Lower leg skin (tissue), 3 donors: ENCODE measurements at regions not wholly inside any gene's neighbourhood (a gene's known extent, or its start where the extent isn't known, plus 50 kb on each side); places are given as distances from the start of the nearest gene placed in this dataset.

Experiments
- POLR2A ChIP-seq, 2 donors: fragments of 450-650 bp; IDR thresholded peaks; one replicate each; pipeline ENCODE4 v1.6.1; 2016 to 2017; ENCODE audit warnings: antibody characterized with exemption in 2 of 2, mild to moderate bottlenecking in 1 of 2, moderate library complexity in 1 of 2
- TF ChIP-seq, protein P1 (sequence below), 3 donors: fragments of 450-650 bp; IDR thresholded peaks; one replicate each; pipeline ENCODE4 v1.5.1; 2016; ENCODE audit warnings: antibody characterized with exemption in 3 of 3, mild to moderate bottlenecking in 3 of 3, moderate library complexity in 2 of 3

DNA sequence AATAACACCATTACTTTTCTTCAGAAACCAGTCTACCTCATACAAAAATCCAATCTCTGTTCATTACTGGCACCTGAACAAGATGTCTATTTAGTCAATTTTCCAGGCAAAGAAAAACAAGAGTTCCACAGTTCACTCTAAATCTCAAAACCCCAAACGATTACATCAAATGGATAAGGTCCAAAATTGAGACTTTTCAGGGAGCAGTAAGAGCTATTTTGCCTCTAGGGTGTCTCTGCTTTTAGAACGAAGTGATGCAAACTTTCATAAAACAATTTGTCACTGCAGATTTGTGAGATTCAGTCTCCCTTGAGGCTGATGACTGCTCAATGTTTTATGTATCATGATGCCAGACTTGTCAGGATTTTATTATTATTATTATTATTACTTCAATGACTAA lies 937.0 kb upstream of the PHF14 start:
- TF ChIP-seq, protein P1, sequence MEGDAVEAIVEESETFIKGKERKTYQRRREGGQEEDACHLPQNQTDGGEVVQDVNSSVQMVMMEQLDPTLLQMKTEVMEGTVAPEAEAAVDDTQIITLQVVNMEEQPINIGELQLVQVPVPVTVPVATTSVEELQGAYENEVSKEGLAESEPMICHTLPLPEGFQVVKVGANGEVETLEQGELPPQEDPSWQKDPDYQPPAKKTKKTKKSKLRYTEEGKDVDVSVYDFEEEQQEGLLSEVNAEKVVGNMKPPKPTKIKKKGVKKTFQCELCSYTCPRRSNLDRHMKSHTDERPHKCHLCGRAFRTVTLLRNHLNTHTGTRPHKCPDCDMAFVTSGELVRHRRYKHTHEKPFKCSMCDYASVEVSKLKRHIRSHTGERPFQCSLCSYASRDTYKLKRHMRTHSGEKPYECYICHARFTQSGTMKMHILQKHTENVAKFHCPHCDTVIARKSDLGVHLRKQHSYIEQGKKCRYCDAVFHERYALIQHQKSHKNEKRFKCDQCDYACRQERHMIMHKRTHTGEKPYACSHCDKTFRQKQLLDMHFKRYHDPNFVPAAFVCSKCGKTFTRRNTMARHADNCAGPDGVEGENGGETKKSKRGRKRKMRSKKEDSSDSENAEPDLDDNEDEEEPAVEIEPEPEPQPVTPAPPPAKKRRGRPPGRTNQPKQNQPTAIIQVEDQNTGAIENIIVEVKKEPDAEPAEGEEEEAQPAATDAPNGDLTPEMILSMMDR (IDR thresholded peaks at IDR 0.05) = no peak
- no peak for TF ChIP-seq POLR2A (IDR thresholded peaks at IDR 0.05)
